MCF 10A (cell line): ENCODE measurements at regions not wholly inside any gene's neighbourhood (a gene's known extent, or its start where the extent isn't known, plus 50 kb on each side); places are given as distances from the start of the nearest gene placed in this dataset.

ENCODE experiments used
- BruUV-seq: library from RNA; stranded (reverse); fragments of 400-500 nt; replicated peaks from 2 replicates; lab custom pipeline; 2021; lab: Mats Ljungman, UMichigan
- CTCF ChIA-PET: fragments of 300-600 bp; sonication (Branson Sonifier 250); formaldehyde crosslinking; extraction: SDS; loops from one replicate; lab custom pipeline; 2021; ENCODE audit warnings: antibody characterized with exemption, inconsistent platforms; lab: Yijun Ruan, JAX
- POLR2A ChIA-PET: fragments of 300-600, 350-650 bp; sonication (Branson Sonifier 250); formaldehyde crosslinking; extraction: SDS; loops from one replicate; lab custom pipeline; 2020; ENCODE audit warnings: antibody characterized with exemption, inconsistent platforms; lab: Yijun Ruan, JAX
- DNase-seq: peaks from one replicate; pipeline ENCODE4 v3.0.0-alpha.2; 2018; ENCODE audit not compliant: unreplicated experiment
- H3K27ac Mint-ChIP-seq: one replicate; pipeline ENCODE4 v1.8.0; 2022; ENCODE audit warnings: mild to moderate bottlenecking, low read depth, mixed read lengths; ENCODE audit not compliant: unreplicated experiment
- H3K27me3 Mint-ChIP-seq: one replicate; pipeline ENCODE4 v1.8.0; 2022; ENCODE audit warnings: mixed read lengths; ENCODE audit not compliant: insufficient read depth, unreplicated experiment
- H3K36me3 Mint-ChIP-seq: one replicate; pipeline ENCODE4 v1.8.0; 2022; ENCODE audit warnings: mild to moderate bottlenecking, moderate library complexity, mixed read lengths; ENCODE audit not compliant: insufficient read depth, unreplicated experiment
- H3K4me1 Mint-ChIP-seq: one replicate; pipeline ENCODE4 v1.8.0; 2022; ENCODE audit warnings: mixed read lengths; ENCODE audit not compliant: insufficient read depth, unreplicated experiment
- H3K4me3 Mint-ChIP-seq: one replicate; pipeline ENCODE4 v1.8.0; 2022; ENCODE audit warnings: mild to moderate bottlenecking, moderate library complexity, mixed read lengths; ENCODE audit not compliant: unreplicated experiment
- H3K9me3 Mint-ChIP-seq: one replicate; pipeline ENCODE4 v1.8.0; 2022; ENCODE audit warnings: mixed read lengths; ENCODE audit not compliant: unreplicated experiment
- CTCF ChIP-seq: fragments of 200-600 bp; IDR thresholded peaks from one replicate; pipeline ENCODE4 v1.8.0; 2022; ENCODE audit warnings: antibody characterized with exemption, mild to moderate bottlenecking; ENCODE audit not compliant: unreplicated experiment
- intact Hi-C: fragments of 100-400 bp; cut with micrococcal nuclease; formaldehyde crosslinking; loops from 2 replicates; pipeline ENCODE4 v1.14.1; 2022

GRCh38 chr7:98054585-98054984 is 52.1 kb upstream of the LMTK2 start:
- Mint-ChIP-seq H3K9me3 (no peaks in the 10 kb centered on the region), H3K27me3 (no peaks in the 10 kb centered on the region), H3K4me3 (no peak overlapping the region), H3K27ac (no peak overlapping the region), H3K4me1 (peaks cover 36% of the 10 kb centered on the region), H3K36me3 (no peaks in the 10 kb centered on the region)
- CTCF ChIA-PET = interaction anchor here (1.2 kb wide), 1 partner anchor 33 kb away, joined by 5 read pairs; no protein-coding TSS in a partner anchor
- POLR2A ChIA-PET = interaction anchor here (0.7 kb wide), 1 partner anchor 51 kb away, joined by 4 read pairs; no protein-coding TSS in a partner anchor
- intact Hi-C loops = no loop called here
- BruUV-seq = no TSS peak
- no peak for TF ChIP-seq CTCF
- peak; percentile 22 for DNase-seq

- peak overlapping the region; percentile 87 for H3K27ac Mint-ChIP-seq
- no peaks in the 10 kb centered on the region for H3K9me3 Mint-ChIP-seq
- H3K4me1 Mint-ChIP-seq = peaks cover 36% of the 10 kb centered on the region
- peak; percentile 79 for DNase-seq
- H3K27me3 Mint-ChIP-seq = no peaks in the 10 kb centered on the region
- H3K4me3 Mint-ChIP-seq = peak overlapping the region; percentile 53
- no TSS peak for BruUV-seq
- intact Hi-C loops = no loop called here
- ChIA-PET CTCF (interaction anchor here (0.6 to 2.7 kb wide), 3 partner anchors 34 to 130 kb away, joined by 3 to 15 read pairs (median 3); no protein-coding TSS in a partner anchor), POLR2A (interaction anchor here (0.6 to 2.8 kb wide), 10 partner anchors 8 to 112 kb away, joined by 3 to 13 read pairs (median 3); no protein-coding TSS in a partner anchor)
- TF ChIP-seq CTCF = no peak
- no peaks in the 10 kb centered on the region for H3K36me3 Mint-ChIP-seq
These were observed 50.1 kb upstream of the LMTK2 start for GRCh38 chr7:98056580-98056979.
